Osteoblast (primary cell): ENCODE measurements at regions not wholly inside any gene's neighbourhood (a gene's known extent, or its start where the extent isn't known, plus 50 kb on each side); places are given as distances from the start of the nearest gene placed in this dataset.

ENCODE experiments used
- DNase-seq: peaks from one replicate; pipeline ENCODE4 v3.0.0; 2011; ENCODE audit warnings: low spot score, mixed read lengths; ENCODE audit not compliant: insufficient read length; ENCODE audit errors: missing footprints
- H2AFZ ChIP-seq: 2 replicates; pipeline ENCODE4 v1.6.0; 2011; ENCODE audit warnings: mild to moderate bottlenecking, low read length
- H3K27ac ChIP-seq: 2 replicates; pipeline ENCODE4 v1.5.1; 2011; ENCODE audit warnings: mild to moderate bottlenecking, low read depth, low read length, moderate library complexity
- H3K27me3 ChIP-seq: 2 replicates; pipeline ENCODE4 v1.6.0; 2012; ENCODE audit warnings: mild to moderate bottlenecking, control low read depth, inconsistent platforms, low read length, moderate library complexity; ENCODE audit not compliant: insufficient read depth
- H3K36me3 ChIP-seq: 2 replicates; pipeline ENCODE4 v1.5.1; 2011; ENCODE audit warnings: mild to moderate bottlenecking, low read length, control low read depth, moderate library complexity; ENCODE audit not compliant: insufficient read depth
- H3K4me1 ChIP-seq: 2 replicates; pipeline ENCODE4 v1.5.1; 2011; ENCODE audit warnings: mild to moderate bottlenecking, low read length, control low read depth, moderate library complexity; ENCODE audit not compliant: insufficient read depth
- H3K4me2 ChIP-seq: 2 replicates; pipeline ENCODE4 v1.6.0; 2011; ENCODE audit warnings: mild to moderate bottlenecking, low read length; ENCODE audit not compliant: insufficient read depth
- H3K4me3 ChIP-seq: fragments of 200-600 bp; sonication (generic); 3 replicates; pipeline ENCODE4 v1.5.1; 2012; ENCODE audit warnings: mild to moderate bottlenecking, low read length, inconsistent platforms; ENCODE audit not compliant: insufficient read depth
- H3K79me2 ChIP-seq: 2 replicates; pipeline ENCODE4 v1.6.0; 2012; ENCODE audit warnings: mild to moderate bottlenecking, low read length, control low read depth, inconsistent platforms; ENCODE audit not compliant: insufficient read depth
- H3K9me3 ChIP-seq: 2 replicates; pipeline ENCODE4 v1.5.1; 2011; ENCODE audit warnings: low read depth, low read length, control low read depth
- H4K20me1 ChIP-seq: 2 replicates; pipeline ENCODE4 v1.6.0; 2012; ENCODE audit warnings: mild to moderate bottlenecking, low read length, control low read depth; ENCODE audit not compliant: insufficient read depth
- TF ChIP-seq, protein P1 (sequence below): IDR thresholded peaks from 2 replicates; pipeline ENCODE4 v1.5.1; 2011; ENCODE audit warnings: mild to moderate bottlenecking, low read depth, low read length, moderate library complexity; ENCODE audit errors: extremely low read depth

DNA sequence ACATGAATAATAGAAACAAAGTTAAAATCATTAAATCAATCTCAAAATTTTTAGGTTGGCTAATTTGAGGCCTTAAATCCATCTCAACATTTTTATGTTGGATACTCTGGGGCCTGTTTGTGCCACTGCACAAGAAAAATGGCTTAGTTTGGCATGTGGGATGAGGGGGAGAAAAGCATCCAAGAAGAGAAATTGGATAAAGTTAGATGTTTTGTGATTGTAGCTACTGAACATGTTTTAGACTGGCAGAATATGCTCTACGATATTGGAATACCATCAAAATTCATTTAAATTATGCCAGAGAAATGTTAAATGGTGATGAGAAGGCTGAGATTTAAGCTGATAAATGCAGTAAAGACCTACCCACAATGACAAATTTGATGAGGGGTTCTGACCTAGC is 376.9 kb downstream of the CXXC4 start:
- Histone ChIP-seq H3K4me1 (no peaks in the 10 kb centered on the region), H3K79me2 (no peaks in the 10 kb centered on the region), H3K4me2 (no peak overlapping the region), H3K9me3 (no peaks in the 10 kb centered on the region), H3K27me3 (no peaks in the 10 kb centered on the region), H3K4me3 (no peak overlapping the region), H3K27ac (no peak overlapping the region), H2AFZ (no peak overlapping the region), H4K20me1 (no peaks in the 10 kb centered on the region), H3K36me3 (no peaks in the 10 kb centered on the region)
- peak; percentile 0 for DNase-seq
- TF ChIP-seq, protein P1, sequence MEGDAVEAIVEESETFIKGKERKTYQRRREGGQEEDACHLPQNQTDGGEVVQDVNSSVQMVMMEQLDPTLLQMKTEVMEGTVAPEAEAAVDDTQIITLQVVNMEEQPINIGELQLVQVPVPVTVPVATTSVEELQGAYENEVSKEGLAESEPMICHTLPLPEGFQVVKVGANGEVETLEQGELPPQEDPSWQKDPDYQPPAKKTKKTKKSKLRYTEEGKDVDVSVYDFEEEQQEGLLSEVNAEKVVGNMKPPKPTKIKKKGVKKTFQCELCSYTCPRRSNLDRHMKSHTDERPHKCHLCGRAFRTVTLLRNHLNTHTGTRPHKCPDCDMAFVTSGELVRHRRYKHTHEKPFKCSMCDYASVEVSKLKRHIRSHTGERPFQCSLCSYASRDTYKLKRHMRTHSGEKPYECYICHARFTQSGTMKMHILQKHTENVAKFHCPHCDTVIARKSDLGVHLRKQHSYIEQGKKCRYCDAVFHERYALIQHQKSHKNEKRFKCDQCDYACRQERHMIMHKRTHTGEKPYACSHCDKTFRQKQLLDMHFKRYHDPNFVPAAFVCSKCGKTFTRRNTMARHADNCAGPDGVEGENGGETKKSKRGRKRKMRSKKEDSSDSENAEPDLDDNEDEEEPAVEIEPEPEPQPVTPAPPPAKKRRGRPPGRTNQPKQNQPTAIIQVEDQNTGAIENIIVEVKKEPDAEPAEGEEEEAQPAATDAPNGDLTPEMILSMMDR = no peak

DNA sequence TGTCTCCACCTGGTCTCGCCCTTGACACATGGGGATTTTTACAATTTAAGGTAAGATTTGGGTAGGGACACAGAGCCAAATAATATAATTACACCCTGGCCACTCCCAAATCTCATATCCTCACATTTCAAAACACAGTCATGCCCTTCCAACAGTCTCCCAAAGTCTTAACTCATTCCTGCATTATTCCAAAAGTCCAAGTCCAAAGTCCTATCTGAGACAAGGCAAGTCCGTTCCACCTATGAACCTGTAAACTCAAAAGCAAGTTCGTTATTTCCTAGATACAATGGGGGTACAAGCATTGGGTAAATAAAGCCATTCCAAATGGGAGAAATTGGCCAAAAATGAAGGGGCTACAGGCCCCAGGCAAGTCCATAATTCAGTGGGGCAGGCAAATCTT is 380.8 kb downstream of the CXXC4 start:
- Histone ChIP-seq H3K9me3 (no peaks in the 10 kb centered on the region), H3K27ac (no peak overlapping the region), H3K4me2 (no peak overlapping the region), H3K36me3 (no peaks in the 10 kb centered on the region), H3K79me2 (no peaks in the 10 kb centered on the region), H2AFZ (no peak overlapping the region), H3K27me3 (no peaks in the 10 kb centered on the region), H4K20me1 (no peaks in the 10 kb centered on the region), H3K4me3 (no peak overlapping the region), H3K4me1 (no peaks in the 10 kb centered on the region)
- DNase-seq = no peak
- TF ChIP-seq, protein P1 = no peak

DNA sequence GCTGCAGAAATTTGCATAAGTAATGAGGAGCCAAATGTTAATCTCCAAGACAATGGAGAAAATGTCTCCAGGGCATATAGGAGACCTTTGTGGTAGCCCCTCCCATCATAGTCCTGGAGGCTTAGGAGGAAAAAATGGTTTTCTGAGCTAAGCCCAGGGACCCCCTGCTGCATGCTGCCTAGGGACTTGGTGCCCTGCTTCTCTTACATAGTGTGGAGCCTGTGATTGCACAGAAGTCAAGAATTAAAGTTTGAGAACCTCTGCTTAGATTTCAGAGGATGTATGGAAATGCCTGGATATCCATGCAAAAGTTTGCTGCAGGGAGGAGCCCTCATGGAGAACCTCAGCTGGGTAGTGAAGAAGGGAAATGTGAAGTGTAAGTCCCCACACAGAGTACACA is 379.4 kb upstream of the TACR3 start:
- H3K27me3 ChIP-seq = no peaks in the 10 kb centered on the region
- no peak overlapping the region for H3K4me2 ChIP-seq
- H3K36me3 ChIP-seq = no peaks in the 10 kb centered on the region
- no peaks in the 10 kb centered on the region for H3K4me1 ChIP-seq
- H3K27ac ChIP-seq = no peak overlapping the region
- no peaks in the 10 kb centered on the region for H3K9me3 ChIP-seq
- no peak overlapping the region for H3K4me3 ChIP-seq
- H2AFZ ChIP-seq = no peak overlapping the region
- H4K20me1 ChIP-seq = no peaks in the 10 kb centered on the region
- DNase-seq = no peak
- H3K79me2 ChIP-seq = no peaks in the 10 kb centered on the region
- TF ChIP-seq, protein P1 = no peak

DNA sequence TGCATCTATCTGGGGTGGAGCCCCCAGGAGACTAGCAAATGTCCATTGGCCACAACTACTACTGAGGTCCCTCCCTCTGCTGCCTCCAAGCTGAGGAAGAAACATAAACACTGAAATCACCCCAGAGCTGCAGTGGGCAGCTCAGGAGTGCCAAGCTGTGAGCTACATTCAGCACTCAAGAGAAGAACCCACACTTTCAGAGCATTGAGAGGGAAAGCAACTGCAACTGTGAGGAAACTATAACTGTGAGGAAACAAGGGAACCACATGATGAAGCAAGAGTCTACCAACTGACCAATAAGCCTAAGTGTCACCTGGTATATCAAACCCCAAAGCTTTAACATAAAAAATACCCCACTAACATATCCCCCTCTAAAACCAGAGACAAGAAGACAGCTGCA is 373.5 kb upstream of the TACR3 start:
- Histone ChIP-seq H2AFZ (no peak overlapping the region), H3K79me2 (no peaks in the 10 kb centered on the region), H3K9me3 (no peaks in the 10 kb centered on the region), H3K4me2 (no peak overlapping the region), H3K4me1 (no peaks in the 10 kb centered on the region), H4K20me1 (no peaks in the 10 kb centered on the region), H3K4me3 (no peak overlapping the region), H3K27ac (no peak overlapping the region), H3K36me3 (no peaks in the 10 kb centered on the region), H3K27me3 (no peaks in the 10 kb centered on the region)
- TF ChIP-seq, protein P1 = no peak
- no peak for DNase-seq
